Peyer's patch (tissue), 4 donors: ENCODE measurements at regions not wholly inside any gene's neighbourhood (a gene's known extent, or its start where the extent isn't known, plus 50 kb on each side); places are given as distances from the start of the nearest gene placed in this dataset.

Source experiments
- POLR2A ChIP-seq, 2 donors: fragments of 450-650 bp; IDR thresholded peaks; one replicate each; pipeline ENCODE4 v1.5.1; 2017; ENCODE audit warnings: antibody characterized with exemption in 2 of 2, mild to moderate bottlenecking in 2 of 2, moderate library complexity in 2 of 2
- TF ChIP-seq, protein P1 (sequence below), 6 experiments: fragments of 450-650 bp in 4 of 6; fragments of 200-600 bp in 2 of 6; sonication (generic) in 1 of 6; IDR thresholded peaks; one replicate each; pipeline ENCODE4 v1.5.1; 2017 to 2019; ENCODE audit warnings: antibody characterized with exemption in 6 of 6, mild to moderate bottlenecking in 3 of 6, moderate library complexity in 1 of 6

DNA sequence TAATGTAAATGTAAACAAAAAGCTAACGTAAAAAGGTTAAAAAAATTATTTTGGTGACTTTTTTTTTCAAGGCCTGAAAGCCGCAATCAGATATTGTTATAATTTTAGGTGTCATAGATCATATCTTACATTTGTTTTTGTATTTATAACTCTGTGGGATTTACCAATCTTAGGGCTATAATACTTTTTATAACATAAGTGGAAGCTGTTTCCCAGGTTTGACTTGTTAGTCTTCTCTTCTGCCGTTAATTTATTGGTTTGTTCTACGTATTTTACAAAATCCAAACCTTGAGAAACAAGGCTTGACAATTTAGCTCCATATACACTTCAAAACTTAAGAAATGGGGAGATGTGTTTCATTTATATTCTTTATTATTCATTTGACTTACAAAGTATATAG is 119.4 kb downstream of the EVX1 start:
- no peak for TF ChIP-seq POLR2A (IDR thresholded peaks at IDR 0.05)
- TF ChIP-seq, protein P1, sequence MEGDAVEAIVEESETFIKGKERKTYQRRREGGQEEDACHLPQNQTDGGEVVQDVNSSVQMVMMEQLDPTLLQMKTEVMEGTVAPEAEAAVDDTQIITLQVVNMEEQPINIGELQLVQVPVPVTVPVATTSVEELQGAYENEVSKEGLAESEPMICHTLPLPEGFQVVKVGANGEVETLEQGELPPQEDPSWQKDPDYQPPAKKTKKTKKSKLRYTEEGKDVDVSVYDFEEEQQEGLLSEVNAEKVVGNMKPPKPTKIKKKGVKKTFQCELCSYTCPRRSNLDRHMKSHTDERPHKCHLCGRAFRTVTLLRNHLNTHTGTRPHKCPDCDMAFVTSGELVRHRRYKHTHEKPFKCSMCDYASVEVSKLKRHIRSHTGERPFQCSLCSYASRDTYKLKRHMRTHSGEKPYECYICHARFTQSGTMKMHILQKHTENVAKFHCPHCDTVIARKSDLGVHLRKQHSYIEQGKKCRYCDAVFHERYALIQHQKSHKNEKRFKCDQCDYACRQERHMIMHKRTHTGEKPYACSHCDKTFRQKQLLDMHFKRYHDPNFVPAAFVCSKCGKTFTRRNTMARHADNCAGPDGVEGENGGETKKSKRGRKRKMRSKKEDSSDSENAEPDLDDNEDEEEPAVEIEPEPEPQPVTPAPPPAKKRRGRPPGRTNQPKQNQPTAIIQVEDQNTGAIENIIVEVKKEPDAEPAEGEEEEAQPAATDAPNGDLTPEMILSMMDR (IDR thresholded peaks at IDR 0.05) = no peak
